Skeletal muscle tissue (tissue), 3 donors: ENCODE measurements at regions not wholly inside any gene's neighbourhood (a gene's known extent, or its start where the extent isn't known, plus 50 kb on each side); places are given as distances from the start of the nearest gene placed in this dataset.

Source experiments
- H3K27ac ChIP-seq: one replicate; pipeline ENCODE4 v1.7.0; 2013; ENCODE audit warnings: mild to moderate bottlenecking, low read depth, low read length, inconsistent platforms
- H3K27me3 ChIP-seq, 3 donors: one replicate each; pipeline ENCODE4 v1.7.0; 2013; ENCODE audit warnings: low read length in 3 of 3; ENCODE audit not compliant: control insufficient read depth in 3 of 3, insufficient read depth in 3 of 3
- H3K36me3 ChIP-seq, 3 donors: one replicate each; pipeline ENCODE4 v1.7.0; 2013; ENCODE audit warnings: low read length in 3 of 3; ENCODE audit not compliant: control insufficient read depth in 3 of 3, insufficient read depth in 3 of 3
- H3K4me1 ChIP-seq, 3 donors: one replicate each; pipeline ENCODE4 v1.7.0; 2013; ENCODE audit warnings: low read length in 3 of 3, mild to moderate bottlenecking in 3 of 3; ENCODE audit not compliant: control insufficient read depth in 3 of 3, insufficient read depth in 3 of 3
- H3K4me3 ChIP-seq, 3 donors: one replicate each; pipeline ENCODE4 v1.7.0; 2013; ENCODE audit warnings: low read length in 3 of 3
- H3K9ac ChIP-seq, 3 donors: one replicate each; pipeline ENCODE4 v1.7.0; 2013; ENCODE audit warnings: low read length in 3 of 3, mild to moderate bottlenecking in 3 of 3, moderate library complexity in 2 of 3, low read depth in 1 of 3
- H3K9me3 ChIP-seq, 3 donors: one replicate each; pipeline ENCODE4 v1.7.0; 2013; ENCODE audit warnings: low read length in 3 of 3; ENCODE audit not compliant: control insufficient read depth in 3 of 3
- donor health status: Osteomylitis.

DNA sequence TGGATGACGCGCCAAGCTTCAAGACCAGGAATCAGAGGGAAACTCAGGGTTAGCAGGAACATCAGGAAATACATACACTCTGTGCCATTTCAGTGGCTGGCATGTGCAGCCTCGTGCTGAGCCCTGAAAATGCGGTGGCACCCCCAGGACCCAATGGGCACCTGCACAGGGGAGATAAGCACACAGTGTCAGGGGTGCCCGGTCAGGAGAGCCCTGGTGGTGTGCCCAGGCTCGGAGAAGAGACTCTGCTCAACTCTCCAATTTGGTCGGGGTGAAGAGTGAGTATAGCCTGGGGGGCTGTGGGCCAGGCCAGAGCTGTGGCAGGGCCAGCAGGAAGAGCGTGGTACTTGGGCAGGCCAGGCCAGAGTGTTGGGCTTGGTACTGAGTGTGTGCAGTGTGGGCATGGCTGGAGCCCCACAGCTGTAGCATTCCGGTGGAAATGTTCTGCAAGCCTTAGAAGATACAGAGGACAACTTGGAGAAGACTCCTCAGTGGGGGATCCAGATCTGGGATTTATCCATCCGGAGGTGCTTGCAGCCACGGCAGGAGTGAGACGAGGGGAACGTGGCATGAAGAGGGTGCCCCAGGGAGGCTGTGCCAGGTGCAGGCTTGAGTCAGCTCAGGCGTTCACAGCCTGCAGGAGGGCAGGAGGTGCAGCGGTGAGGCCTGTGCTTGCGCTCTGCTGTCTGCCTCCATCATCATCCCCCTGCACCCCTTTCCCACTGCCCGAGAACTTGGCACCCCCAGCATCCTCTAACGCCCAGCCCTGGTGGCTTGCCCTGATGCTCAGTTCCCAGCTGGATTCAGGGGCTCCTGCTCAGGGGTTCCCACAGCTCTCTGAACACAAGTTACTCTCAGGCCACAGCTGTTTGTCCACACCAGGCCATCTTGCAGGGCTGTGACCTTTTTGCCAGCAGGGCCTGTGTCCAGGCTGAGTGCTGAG is 451.7 kb upstream of the HS6ST1 start:
- Histone ChIP-seq H3K4me1 (peaks cover 10 to 16% (median 11%) of the 10 kb centered on the region in 3 donors), H3K9ac (no peak overlapping the region), H3K36me3 (no peaks in the 10 kb centered on the region), H3K4me3 (no peak overlapping the region), H3K27ac (no peak overlapping the region), H3K27me3 (no peaks in the 10 kb centered on the region), H3K9me3 (no peaks in the 10 kb centered on the region)

GRCh38 chr2:128771401-128771800 is 452.7 kb upstream of the HS6ST1 start:
- no peaks in the 10 kb centered on the region for H3K36me3 ChIP-seq
- H3K9ac ChIP-seq: no peak overlapping the region
- H3K4me3 ChIP-seq: no peak overlapping the region
- peaks cover 10 to 20% (median 11%) of the 10 kb centered on the region in 3 donors for H3K4me1 ChIP-seq
- H3K9me3 ChIP-seq: no peaks in the 10 kb centered on the region
- no peak overlapping the region for H3K27ac ChIP-seq
- H3K27me3 ChIP-seq: no peaks in the 10 kb centered on the region

DNA sequence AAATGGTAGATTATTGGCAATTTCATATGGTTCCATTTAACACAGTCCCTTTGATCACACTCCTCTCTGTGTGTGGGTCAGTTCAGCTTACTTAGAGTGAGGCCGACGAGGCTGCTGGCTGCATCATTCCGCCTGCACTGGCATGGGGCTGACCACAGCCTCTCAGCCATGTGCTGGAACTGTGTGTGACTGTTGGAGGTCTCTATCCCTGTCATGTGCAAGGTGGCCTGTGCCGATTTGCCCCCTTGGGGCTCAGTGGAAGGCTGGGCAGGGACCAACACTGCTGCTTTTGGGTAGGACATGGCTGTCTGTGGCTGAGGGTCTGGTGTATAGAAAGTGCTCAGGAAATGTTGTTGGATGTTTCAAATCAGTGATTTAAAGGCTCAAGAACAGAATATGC is 454.0 kb upstream of the HS6ST1 start:
- H3K4me1 ChIP-seq: peaks cover 10 to 20% (median 11%) of the 10 kb centered on the region in 3 donors
- no peaks in the 10 kb centered on the region for H3K36me3 ChIP-seq
- H3K27ac ChIP-seq: no peak overlapping the region
- no peaks in the 10 kb centered on the region for H3K9me3 ChIP-seq
- no peak overlapping the region for H3K9ac ChIP-seq
- no peak overlapping the region for H3K4me3 ChIP-seq
- no peaks in the 10 kb centered on the region for H3K27me3 ChIP-seq

- Histone ChIP-seq H3K9ac (no peak overlapping the region), H3K4me3 (no peak overlapping the region), H3K27ac (no peak overlapping the region), H3K4me1 (peaks cover 10 to 20% (median 11%) of the 10 kb centered on the region in 3 donors), H3K9me3 (no peaks in the 10 kb centered on the region), H3K36me3 (no peaks in the 10 kb centered on the region), H3K27me3 (no peaks in the 10 kb centered on the region)
Measured at GRCh38 chr2:128773641-128774319, 455.1 kb upstream of the HS6ST1 start.

DNA sequence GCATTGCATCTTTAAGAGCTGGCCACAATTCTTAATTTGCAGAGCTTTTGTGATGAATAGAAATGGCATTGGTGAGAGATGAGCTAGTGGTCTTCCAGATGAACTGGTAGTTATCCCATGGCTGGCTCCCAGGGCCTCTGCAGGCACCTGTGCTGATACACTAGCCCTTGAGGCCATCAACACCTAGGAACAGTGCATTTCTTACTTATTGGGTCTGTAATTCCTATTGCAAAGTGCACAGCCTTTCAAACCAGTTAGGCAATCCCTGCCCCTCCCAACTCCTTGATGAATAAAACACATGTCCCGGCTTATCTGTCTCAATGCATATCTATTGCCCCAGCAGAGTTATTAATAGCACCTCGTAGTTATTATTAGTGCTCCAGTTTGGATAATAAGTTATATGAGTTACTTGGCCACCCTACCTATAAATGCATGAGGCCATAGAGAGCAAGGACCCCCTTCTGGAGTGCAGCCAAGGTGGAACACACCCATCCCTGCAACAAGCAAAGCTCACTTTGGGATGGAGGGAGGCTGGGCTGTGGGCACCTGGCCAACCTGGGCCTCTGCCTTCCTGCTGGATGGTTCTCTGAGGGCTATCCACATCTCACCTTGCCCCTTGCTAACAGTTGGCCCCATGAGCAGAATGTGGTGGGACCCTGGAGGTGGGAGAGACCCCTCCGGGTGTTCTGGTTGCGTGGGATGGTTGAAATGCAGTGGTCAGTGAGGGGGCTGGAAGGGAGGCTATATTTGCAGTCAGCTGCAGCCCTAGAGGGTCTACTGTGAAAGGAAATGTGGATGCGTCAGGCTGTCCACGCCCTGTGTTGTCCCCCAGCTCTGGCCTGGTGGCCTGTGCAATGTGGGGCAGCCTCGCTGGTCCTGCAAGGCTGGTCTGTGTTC is 455.9 kb upstream of the HS6ST1 start:
- Histone ChIP-seq H3K4me3 (no peak overlapping the region), H3K36me3 (no peaks in the 10 kb centered on the region), H3K9me3 (no peaks in the 10 kb centered on the region), H3K4me1 (peaks cover 10 to 20% (median 11%) of the 10 kb centered on the region in 3 donors), H3K9ac (no peak overlapping the region), H3K27me3 (no peaks in the 10 kb centered on the region), H3K27ac (no peak overlapping the region)

DNA sequence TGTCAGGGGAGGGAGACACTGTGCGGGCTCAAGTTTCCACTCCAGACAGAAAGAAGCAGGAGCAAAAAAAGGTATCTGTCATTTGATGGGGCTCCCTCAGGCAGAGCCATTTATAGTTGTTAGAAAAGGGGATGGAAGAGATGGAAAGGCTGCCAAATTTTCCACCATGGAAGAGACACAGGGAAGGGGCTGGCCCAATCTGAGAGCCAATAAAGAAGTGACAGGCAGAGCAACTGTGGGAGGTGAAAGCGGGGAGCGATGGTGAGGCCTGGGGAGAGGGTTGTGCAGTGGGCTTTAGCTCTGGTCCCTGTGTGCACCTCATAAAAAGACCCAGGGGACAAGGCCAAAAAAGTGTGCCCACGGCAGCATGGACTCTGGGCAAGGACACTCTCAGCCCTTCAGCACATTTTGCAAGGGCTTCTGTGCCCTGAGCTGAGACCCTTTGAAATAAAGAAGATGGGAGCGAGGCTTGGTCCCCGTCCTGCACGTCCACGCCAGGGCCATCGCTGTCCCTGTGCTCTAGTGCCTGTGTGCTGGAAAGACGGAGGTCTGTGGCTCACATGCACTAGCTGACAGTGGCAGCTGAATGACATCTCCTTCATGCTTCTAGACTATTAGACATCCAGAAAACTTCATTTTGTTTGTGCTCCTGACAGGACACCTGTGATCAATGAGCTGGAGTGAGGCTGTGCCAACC is 456.7 kb upstream of the HS6ST1 start:
- Histone ChIP-seq H3K4me3 (no peak overlapping the region), H3K36me3 (no peaks in the 10 kb centered on the region), H3K9me3 (no peaks in the 10 kb centered on the region), H3K27ac (no peak overlapping the region), H3K4me1 (peaks cover 10 to 20% (median 11%) of the 10 kb centered on the region in 3 donors), H3K27me3 (no peaks in the 10 kb centered on the region), H3K9ac (no peak overlapping the region)

GRCh38 chr2:128775914-128776285 is 457.2 kb upstream of the HS6ST1 start:
- Histone ChIP-seq H3K9ac (no peak overlapping the region), H3K4me1 (peaks cover 10 to 20% (median 11%) of the 10 kb centered on the region in 3 donors)

DNA sequence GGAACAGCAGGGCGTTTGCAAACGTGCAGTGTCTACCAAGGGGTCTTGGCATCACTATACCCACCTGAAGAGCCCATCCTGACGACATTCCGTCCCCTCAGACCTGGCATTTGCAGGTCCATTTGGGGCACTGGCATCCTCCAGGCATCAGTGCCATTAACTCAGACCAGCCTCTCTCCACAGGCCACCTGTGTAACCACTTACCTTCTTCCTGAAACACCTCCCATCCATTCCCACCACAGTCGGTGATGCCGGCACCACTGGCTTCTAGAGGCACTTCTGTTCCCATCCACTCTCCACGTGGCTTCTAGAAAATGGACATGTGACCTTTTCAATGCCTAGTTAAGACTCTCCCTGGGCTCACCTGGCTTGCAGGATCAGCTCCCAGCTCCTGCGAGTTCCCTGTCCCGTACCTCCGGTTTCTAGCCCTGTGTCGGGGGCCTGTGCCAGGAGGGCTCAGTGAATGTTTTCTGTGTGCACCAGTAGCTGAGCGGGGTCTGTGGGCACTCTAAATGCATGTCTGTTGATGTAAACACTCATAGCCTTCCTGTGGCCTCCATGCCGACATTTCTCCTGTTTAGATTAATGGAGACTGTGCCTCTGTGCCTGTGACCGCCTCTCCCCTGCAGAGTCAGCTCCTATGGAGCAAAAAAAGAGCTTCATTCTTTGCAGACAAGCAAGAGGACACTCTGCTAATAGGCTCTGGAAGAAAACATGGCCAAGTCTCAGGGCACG is 458.0 kb upstream of the HS6ST1 start:
- no peak overlapping the region for H3K27ac ChIP-seq
- no peaks in the 10 kb centered on the region for H3K27me3 ChIP-seq
- no peak overlapping the region for H3K9ac ChIP-seq
- no peaks in the 10 kb centered on the region for H3K9me3 ChIP-seq
- peaks cover 10 to 20% (median 11%) of the 10 kb centered on the region in 3 donors for H3K4me1 ChIP-seq
- no peaks in the 10 kb centered on the region for H3K36me3 ChIP-seq
- H3K4me3 ChIP-seq: no peak overlapping the region

More at GRCh38 chr2:128775914-128776285, 457.2 kb upstream of the HS6ST1 start:
- no peaks in the 10 kb centered on the region for H3K36me3 ChIP-seq
- no peak overlapping the region for H3K27ac ChIP-seq
- H3K9me3 ChIP-seq: no peaks in the 10 kb centered on the region
- H3K27me3 ChIP-seq: no peaks in the 10 kb centered on the region
- no peak overlapping the region for H3K4me3 ChIP-seq
